COLO668 (cell line): ENCODE measurements at regions not wholly inside any gene's neighbourhood (a gene's known extent, or its start where the extent isn't known, plus 50 kb on each side); places are given as distances from the start of the nearest gene placed in this dataset.

ENCODE experiments used
- DNase-seq: peaks from one replicate; lab custom pipeline; 2025; ENCODE audit not compliant: unreplicated experiment; lab: John Stamatoyannopoulos, UW

DNA sequence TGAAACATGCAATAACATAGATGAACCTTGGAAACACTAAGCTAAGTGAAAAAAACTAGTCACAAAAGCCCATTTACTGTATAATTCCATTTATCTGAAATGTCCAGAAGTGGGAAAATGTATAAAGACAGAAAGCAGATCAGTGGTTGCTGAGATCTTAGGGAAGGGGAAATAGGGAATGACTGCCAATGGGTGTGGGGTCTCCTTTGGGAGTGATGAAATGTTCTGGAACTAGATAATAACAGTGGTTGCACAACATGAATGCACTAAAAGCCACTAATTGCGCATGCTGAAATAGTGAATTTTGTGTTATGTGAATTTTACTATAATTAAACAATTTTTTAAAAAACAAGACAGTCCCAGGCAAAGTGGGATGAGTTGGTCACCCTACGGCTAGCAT lies 472.8 kb downstream of the CCDC171 start:
- DNase-seq, result no peak

DNA sequence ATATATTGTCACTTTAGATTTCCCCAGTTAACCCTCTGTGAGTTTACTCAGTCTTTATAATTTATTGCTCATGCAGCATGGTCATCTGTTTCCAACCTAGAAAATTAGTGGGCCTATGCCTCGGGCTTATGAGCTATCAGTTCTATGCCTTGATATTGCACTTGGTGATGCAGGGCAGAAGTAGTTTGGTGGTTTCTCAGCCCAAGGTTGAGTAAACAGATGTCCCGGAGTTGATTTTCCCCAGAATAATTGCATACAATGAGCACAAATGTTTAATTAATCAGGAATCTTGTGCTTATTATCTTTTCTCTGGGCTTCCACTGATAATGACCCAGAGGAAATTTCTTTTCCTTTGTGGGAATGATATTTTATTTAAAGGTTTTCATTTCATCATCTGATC lies 474.0 kb downstream of the CCDC171 start:
- no peak for DNase-seq

DNA sequence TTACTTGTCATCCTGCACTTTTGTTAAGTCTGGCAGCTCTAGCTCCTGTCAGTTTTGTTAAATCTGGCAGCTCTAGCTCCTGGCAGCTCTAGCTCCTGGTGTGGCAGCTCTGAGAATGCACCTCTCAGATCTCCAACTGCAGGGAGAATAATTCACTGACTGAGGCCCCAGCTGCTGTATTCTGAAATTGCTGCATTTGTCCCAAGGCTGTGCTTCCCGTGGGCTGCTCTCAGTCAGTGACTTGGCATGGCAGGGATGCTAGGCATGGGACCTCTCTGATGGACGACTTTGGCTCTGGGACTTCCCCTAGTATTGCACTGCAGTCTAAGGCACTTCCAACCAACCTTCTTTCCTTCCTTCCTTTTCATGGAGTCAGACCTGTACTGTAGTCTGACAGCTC lies 475.7 kb downstream of the CCDC171 start:
- DNase-seq, result no peak

DNA sequence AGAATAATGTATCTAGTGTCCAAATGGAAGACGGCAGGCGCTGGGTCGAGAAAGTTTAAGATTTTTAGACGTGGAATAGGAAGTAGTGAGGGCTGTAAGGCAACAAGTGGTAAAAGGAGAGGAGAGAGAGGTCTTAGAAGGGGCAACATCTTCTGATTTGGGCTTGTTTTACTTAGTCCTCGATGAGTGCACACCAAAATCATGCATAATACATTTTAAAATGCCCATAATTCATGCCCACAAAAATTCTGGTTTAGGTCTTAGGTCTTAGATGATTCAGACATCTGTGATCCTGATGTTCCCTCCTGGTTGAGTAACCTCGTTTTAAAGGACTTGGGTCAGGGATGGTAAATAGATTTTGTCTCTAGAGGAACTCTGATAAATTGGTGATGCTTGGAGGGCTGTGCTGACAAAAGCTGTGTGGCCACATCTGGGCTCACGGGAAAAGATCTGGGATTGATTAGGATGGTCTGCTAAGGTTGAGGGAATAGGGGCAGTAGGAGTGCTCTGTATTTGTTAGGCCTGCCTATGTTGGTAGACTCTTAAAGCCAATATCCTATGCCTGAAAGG lies 476.3 kb downstream of the CCDC171 start:
- DNase-seq, result no peak

DNA sequence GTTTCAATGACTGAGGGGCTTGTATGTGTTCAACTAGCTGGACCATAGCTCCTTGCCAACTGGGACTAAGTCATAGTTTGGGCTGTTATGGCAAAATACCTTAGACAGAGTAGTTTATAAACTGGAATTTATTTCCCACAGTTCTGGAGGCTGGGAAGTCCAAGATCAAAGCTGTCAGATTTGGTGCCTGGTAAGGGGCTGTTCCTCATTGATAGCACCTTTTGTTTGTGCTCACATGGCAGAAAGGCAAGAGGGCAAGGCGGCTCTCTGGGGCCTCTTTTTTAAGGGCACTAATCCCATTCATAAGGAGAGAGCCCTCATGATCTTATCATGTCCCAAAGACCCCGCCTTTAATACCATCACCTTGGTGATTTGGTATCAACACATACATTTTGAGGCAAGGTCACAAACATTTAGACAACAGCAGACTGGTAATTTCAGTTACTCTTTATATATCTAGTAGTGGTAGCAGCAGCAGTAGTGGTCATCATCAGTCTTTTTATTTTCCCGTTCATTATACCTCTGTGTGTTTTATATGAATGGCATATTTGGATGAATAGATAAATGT lies 477.0 kb downstream of the CCDC171 start:
- DNase-seq, result no peak

DNA sequence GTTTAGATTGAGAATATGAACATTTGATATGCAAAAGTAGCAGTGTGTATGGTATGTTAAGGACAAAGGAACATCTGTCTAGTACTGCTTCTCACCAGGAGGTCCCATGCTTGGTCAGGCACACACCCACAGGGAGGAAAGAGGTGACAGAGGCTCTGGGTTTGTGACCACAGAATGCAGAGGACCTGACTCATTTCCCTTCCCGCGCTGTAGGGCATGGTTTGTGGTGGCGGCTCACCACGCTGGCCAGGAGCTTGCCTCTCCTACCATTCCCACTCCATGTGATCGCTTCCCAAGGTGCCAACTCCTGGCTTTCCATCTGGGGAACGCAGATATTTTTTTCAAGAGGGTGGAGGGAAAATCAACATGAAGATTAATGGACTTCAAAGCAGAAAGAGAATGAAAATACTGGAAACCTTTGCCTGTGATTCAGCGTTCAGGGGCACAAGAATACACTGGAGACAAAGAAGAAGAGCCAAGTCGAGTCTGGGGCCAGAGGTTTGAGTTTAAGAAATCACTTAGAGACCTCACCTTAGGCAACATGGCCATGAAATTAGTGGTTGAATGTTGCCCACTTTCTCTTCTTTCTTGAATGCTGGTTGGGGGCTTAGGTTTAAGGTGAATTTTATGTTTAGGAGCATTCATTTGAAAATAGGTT lies 477.8 kb downstream of the CCDC171 start:
- peak; percentile 58 for DNase-seq

DNA sequence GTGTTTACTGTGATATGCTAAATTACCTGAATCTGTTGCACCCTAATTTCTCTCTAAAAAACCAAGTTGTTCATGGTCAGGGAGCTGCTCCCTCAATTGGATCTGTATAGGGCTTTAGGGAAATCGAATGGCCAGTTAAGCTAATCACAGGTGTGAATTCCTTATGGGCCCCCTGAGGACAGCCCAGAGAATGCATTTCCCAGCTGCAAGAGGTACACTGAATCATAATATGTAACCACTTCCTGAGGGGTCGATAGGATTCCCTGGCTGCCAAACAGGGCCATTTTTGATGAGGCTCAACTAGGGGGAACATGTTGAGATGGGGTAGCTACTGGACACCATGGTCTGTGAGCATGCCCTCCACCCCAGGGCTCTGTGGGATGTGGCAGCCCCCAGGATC lies 478.6 kb downstream of the CCDC171 start:
- no peak for DNase-seq

DNA sequence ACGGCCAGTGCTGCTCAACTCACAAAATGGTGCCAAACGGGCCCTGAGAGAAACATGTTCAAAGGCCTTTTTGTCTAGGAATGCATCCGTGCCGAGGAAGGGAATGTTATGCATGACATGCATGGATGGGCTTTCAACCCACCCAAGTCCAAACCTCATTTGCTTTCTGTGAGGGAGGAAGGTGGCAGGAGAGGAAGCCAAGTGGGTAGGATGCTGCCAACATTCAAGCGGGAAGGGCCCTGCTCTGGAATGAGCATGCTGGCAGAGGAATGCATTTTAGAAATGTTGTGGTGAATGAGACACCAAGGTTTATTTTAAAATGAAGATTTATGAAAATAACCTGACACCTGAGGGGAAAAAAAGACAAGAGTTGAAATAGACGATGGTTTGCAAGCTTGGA lies 479.1 kb downstream of the CCDC171 start:
- no peak for DNase-seq

DNA sequence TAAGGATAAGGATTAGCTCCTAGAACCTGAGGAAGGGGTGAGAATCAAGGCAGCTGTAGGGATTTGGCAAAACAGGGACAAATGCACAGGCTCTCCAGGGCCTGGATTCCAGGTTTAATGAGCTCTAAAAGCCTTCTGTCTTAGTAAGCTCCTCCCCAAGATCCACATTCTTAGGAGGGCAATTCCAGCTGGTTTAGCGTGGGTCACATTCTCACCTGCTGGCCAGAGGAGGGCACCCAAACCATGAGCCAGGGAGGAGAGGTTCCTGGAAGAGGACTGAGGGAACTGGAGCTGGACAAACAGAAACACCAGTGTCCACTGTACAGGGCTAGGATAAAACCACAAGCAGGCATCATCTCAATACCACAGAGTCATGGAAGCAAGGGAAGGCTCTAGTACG lies 480.0 kb downstream of the CCDC171 start:
- DNase-seq, result no peak

DNA sequence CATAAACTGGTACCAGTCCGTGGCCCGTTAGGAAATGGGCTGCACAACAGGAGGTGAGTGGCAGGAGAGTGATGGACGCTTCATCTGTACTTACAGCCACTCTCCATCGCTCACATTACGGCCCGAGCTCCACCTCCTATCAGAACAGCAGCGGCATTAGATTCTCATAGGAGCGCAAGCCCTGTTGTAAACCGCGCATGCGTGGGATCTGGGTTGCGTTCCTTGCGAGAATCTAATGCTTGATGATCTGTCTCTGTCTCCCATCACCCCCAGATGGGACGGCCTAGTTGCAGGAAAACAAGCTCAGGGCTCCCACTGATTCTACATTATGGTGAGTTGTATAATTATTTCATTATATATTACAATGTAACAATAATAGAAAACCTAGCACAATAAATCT lies 480.4 kb downstream of the CCDC171 start:
- DNase-seq, result no peak

DNA sequence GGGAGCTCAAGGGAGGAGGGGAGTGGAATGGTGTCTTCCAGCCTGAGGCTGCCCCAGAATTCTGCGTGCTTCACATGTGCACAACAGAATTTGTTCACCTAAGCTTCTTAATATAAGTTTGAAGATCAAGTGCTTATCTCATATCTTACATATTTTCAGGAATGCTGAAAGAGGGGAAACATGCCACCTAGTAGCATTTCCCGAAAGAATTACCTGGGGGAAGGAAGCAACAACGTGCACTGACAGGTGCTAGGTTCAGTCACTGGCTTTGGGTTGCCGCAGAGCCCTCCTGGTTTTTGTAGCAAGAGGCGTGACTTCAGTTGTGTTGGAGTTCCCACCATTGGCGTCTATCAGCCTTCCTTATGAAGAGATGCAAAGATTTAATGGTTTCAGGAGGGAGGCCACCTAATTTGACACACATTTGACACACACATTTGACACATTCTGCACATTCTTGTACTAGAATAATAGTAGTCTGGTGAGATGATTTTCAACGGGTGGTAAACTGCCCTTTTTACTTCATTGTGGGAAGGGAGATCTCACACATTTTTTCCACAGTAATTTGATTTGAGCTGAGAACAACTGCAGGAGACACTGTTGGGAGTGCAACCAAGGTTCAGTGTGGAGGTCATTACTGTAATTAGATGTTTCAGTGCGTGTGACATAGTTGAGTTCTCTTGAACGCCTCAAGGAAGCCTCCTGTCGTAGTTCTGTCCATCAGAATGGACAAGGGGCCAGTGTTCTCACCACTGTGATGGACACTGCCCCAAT lies 481.3 kb downstream of the CCDC171 start:
- DNase-seq, result no peak

DNA sequence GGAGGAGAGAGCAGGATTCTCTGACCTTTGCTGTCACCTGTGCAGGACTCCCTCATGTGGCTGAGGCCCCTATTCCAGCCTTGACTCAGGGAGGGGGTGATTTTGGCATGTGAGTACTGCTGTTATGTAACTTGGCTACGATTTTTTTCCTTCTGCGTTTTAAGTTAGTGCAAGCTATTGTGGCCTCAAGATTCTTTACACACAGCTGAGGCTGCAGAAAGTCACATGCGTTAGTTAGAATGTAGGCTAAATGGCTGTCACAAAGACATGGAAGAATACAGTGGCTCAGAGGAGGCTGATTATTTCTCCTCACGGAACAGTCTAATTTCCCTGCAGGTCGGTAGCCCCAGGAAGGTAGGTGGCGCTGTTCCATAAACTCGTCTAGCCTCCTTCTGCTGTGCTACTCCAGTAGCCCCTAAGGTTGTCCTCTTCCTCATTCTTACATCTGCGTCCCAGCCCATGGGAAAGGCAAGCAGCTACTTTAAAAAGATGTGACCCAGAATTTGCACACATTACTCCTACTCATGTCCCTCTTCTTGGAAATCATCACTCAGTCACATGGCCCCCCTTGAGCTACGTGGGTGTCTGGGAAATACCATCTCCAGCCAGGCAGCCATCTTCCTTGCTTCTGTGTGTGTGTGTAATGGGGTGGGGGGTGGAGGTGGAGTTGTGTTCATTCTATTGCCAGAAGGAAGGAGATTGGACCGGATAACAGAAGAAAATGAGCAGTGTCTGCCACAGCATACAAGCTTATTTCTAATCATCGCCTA lies 486.6 kb downstream of the CCDC171 start:
- no peak for DNase-seq

DNA sequence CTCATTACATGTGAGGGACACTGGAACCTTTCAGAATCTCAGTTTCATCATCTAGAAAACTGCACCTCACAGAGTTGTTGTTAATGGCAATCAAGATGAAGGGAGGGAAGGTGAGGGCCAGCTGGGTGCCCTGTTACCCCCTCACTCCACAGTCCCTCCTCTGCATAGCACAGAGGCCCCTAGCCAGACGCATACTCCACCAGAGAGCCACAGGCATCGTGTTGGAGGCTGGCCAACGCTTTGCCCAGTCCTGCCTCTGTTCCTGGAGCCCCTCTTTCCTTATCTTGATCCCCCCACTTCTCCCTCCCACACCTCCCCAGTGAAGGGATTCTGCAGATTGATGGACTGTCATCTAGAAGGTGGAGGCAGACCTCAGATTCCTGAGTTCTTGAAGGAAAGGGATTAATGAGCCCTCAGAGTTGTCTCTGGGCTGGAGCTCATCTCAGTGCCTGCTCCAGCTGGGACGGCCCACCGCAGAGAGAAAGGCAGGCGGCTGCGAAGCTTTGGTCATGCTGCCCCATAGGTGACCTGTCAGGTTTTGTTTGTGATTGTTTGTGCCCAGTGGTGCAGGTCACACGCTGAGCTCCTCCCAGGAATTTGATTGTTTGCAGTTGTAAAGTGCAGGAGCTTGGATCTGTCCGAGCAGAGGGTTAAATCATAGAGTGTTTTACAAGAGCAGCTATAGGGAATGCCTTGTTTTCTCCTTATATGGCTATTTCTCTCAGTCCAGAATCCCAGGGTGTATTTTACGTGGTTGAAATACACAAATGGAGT lies 487.3 kb downstream of the CCDC171 start:
- DNase-seq, result no peak

DNA sequence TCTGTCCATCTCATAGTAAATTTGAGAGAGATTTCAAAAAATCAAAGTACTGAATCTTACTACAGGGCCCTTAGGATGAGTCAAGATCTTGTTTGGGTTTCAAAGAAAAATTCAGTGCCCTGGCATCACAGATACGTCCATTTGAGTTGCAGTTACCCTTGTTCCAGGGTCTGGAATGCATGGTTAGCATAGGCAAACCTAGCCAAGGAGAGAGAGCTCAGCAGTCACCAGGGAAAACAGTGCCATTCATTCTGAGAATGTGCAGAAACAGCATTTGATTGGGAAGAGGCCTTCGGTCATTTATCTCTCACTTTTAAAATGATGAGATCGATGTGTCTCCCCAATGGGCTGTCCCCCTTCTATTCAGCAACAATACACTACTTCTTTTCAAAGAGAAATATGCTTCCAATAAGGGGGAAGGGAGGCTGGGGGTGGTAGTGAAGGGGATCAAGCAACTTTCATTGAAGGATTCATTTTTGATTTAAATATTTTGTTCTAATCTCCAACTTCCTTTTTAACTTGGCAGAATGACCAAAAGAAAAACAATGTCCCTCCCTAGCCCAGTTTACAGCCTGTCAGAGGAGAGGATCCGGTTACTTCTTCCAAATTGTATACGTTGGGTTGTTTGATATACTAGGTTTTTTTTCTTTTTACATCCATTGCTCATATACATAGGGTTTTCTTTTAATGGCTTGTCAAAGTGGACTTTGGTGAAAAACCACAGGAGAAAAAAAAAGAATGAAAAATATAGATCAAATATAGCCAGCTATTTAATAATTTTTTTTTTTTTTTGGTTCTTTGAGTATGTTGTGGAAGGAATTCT lies 491.1 kb downstream of the CCDC171 start:
- no peak for DNase-seq

DNA sequence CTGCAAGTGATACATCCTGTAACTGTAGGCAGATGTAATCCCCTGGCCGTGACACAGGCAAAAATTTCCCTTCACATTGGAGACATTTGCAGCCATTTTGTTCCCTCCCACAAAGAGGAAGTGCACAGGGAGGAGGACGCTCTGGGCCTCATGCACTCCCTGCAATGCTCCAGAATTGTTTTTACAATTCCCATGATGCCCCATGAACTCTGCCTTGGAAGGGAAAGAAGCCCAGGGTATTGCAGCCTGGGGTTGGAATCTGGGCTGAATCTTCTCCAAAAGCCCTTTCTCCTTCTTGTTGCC lies 491.7 kb downstream of the CCDC171 start:
- no peak for DNase-seq

DNA sequence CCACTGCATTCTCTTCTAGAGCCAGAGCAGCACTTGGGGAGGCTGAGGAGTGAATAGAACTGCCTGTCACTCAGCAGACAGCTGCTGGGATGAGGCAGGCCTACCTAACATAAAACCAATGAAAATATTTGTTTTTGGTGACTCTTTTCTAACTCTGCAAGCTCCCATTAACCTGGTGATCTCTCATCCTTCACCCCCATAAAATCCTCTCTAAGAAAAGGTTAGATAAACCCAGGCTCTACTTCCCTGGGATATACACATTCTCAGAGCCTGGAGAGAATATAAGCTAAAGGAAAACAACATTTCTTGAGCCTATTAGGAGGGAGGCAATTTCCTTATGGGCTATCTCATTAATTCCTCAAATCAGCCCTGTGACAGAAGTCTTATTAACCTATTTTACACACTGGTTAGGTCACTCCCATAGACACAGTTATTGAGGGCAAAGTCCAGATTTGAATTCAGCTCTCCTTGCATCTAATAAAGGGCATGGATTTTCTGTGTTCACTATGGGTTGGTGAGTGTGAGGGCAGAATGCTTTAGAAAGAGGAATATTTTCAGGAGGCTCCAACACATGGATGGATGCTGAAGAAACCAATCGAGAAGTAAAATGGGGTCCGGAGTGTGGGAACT lies 492.9 kb downstream of the CCDC171 start:
- DNase-seq, result no peak

DNA sequence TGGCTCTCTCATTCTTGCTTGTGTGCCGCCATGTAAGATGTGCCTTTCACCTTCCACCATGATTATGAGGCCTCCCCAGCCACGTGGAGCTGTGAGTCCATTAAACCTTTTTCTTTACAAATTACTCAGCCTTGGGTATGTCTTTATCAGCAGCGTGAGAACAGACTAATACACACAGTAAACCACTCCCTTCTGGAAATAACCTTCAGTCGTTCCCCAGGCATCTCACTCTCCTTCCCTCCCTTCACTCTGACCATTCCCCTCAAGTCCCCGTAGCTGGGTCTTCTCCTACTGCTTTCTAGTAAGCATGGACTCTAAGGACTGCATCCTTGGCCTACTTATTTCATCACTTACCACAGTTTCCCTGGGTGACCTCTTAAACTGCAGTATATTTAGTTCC lies 493.9 kb downstream of the CCDC171 start:
- DNase-seq, result no peak

DNA sequence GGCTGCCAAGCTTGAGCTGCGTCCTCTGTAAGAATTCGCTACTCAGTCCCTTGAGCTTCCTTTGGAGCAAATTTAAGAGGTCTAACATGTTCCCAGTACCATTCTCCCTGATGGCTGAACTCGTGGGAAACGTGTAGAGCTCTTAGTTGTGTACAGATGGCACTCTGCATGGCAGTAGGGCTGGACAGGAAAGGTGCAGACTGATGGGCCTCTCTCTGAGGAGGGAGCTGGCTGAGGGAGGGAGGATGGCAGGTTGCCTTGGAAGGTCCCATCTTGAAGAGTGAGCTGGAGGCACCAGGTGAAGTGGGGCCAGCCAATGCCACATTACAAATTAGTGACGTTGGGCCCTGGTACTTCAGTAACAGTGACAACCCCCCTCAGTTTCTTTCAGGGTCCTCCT lies 495.3 kb downstream of the CCDC171 start:
- no peak for DNase-seq

DNA sequence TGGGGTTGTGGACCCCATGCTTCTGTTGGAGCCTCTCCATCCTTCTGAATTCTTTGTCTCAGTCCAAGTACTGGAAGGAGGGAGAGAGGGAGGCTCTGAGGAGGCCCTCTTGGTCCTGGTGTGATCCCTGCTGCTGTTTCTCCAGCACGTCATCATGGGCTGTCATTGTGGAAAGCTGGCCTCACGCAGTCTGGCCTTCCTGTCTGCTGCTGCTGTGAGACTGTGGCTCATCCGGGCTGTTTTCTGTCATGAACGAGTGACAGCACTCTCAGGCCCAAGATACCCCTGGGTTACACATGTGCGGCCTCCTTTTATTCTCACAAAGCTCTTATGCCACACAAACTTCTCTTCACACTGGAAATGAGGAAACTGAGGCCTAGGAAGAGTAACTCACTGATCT lies 499.3 kb downstream of the CCDC171 start:
- no peak for DNase-seq
